ENCODE measurements at regions not wholly inside any gene's neighbourhood (a gene's known extent, or its start where the extent isn't known, plus 50 kb on each side); places are given as distances from the start of the nearest gene placed in this dataset.

DNA sequence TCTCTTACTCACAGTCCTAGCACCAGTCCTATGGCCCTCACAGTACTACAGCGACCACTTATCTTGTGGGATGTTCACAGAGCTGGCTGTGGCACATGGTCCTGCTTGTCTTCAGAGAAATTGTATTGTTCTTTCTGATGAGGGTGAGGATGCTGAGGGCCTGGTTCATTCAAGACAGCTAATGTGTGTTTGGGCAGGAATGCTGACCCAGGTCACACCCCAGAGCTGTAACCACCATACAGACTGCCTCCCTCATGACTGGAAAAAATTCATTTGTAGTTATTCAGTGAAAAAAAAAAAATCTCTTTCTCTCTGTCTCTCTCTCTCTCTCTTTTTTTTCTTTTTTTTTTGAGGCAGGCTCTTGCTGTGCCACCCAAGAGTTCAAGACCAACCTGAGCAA, 83.5 kb downstream of the KLF6 start:
- no peak overlapping the region for H3K4me3 Mint-ChIP-seq
- H3K27ac Mint-ChIP-seq: no peak overlapping the region
- H3K27me3 Mint-ChIP-seq: peaks cover 2% of the 10 kb centered on the region
- H3K9me3 Mint-ChIP-seq (ENCODE audit: low read depth): no peaks in the 10 kb centered on the region
- no peaks in the 10 kb centered on the region for H3K36me3 Mint-ChIP-seq
- H3K4me1 Mint-ChIP-seq (ENCODE audit: low read depth): peaks cover 5% of the 10 kb centered on the region

DNA sequence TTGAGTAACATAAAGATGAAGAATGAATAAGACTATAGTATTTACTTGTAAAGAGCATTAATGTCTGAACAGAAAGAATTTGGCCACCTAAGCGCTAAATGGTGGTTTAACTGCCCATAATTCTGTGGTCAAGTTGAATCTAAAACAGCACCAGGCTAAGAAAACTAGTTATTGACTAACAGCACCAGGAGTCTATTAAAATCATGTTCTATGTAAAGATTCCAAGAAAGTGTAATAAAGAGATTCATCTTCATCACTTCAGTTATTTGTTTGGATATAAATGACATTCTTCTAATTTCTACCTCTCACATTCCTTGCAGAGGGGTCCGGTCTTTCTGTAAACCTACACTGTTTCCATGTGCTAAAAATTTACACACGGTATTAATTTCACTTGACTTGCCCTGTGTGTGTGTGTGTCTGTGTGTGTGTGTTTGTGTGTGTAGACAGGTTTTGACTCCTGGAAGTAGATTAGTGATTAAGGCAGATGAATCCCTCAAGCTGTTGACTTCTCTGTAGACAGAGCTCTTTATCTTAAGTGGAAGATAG, 84.4 kb downstream of the KLF6 start:
- Mint-ChIP-seq H3K9me3 (ENCODE audit: low read depth) (no peaks in the 10 kb centered on the region), H3K4me1 (ENCODE audit: low read depth) (peaks cover 5% of the 10 kb centered on the region), H3K4me3 (no peak overlapping the region), H3K27ac (no peak overlapping the region), H3K36me3 (no peaks in the 10 kb centered on the region), H3K27me3 (peaks cover 2% of the 10 kb centered on the region)

DNA sequence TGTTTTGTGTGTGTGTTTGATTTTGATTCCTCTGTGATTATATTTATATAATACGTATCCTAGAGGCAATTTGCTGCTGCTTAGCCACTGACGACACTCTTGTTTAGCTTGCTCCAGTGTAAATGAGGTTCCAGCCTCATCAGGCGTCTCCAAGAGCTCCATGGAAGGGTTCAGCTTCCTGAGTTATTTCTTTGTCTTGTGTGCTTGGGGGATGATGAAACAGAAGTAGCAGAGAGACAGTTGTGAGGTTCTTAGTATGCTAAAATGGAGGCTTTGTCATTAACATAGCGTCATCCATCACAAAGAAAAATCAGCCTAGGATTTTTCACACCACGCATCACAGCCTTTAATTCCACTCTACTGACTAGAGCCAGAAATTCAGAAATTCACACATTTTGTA, 85.1 kb downstream of the KLF6 start:
- Mint-ChIP-seq H3K36me3 (no peaks in the 10 kb centered on the region), H3K4me3 (no peak overlapping the region), H3K4me1 (ENCODE audit: low read depth) (peaks cover 5% of the 10 kb centered on the region), H3K9me3 (ENCODE audit: low read depth) (no peaks in the 10 kb centered on the region), H3K27me3 (peaks cover 2% of the 10 kb centered on the region), H3K27ac (no peak overlapping the region)

DNA sequence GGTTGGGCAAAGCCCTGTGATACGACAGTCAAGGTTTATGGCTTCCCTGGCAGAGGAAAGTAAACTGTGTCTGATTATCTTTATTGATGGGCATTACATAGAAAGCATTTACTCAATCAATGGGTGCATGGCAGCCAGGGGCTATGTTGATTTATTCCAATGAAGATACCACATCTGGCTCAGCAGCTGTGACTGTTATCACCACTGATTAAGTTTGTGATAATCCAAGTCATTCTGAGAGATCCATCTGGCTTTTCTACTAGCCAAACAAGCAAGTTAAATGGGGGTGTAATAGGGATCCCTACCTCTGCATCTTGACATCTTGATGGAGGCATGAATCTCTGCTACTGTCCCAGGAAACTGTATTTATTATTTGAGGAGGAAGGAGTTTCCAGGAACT, 86.7 kb downstream of the KLF6 start:
- H3K9me3 Mint-ChIP-seq (ENCODE audit: low read depth): no peaks in the 10 kb centered on the region
- peaks cover 5% of the 10 kb centered on the region for H3K4me1 Mint-ChIP-seq (ENCODE audit: low read depth)
- H3K36me3 Mint-ChIP-seq: no peaks in the 10 kb centered on the region
- peaks cover 2% of the 10 kb centered on the region for H3K27me3 Mint-ChIP-seq
- H3K27ac Mint-ChIP-seq: no peak overlapping the region
- no peak overlapping the region for H3K4me3 Mint-ChIP-seq

DNA sequence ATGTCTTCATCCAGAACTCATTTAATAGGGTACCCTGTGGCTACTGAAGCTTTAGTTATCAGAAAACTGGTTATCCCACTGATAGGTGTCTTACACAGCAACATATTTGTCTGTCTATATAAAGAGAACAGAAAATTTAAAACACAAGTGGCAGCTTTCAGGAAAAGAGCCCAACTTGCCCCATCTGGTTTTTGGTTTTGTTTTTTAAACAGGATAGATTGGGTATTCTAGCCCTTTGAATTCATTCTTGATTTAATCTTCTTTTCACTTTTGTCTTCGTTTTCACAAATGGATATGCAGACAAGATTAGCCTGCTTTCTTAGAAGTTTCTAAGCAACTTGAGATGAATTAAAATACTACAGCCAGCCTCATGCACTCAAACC, 91.3 kb downstream of the KLF6 start:
- H3K27ac Mint-ChIP-seq: no peak overlapping the region
- H3K9me3 Mint-ChIP-seq (ENCODE audit: low read depth): no peaks in the 10 kb centered on the region
- no peaks in the 10 kb centered on the region for H3K27me3 Mint-ChIP-seq
- no peak overlapping the region for H3K4me3 Mint-ChIP-seq
- no peaks in the 10 kb centered on the region for H3K36me3 Mint-ChIP-seq
- H3K4me1 Mint-ChIP-seq (ENCODE audit: low read depth): peaks cover 15% of the 10 kb centered on the region

DNA sequence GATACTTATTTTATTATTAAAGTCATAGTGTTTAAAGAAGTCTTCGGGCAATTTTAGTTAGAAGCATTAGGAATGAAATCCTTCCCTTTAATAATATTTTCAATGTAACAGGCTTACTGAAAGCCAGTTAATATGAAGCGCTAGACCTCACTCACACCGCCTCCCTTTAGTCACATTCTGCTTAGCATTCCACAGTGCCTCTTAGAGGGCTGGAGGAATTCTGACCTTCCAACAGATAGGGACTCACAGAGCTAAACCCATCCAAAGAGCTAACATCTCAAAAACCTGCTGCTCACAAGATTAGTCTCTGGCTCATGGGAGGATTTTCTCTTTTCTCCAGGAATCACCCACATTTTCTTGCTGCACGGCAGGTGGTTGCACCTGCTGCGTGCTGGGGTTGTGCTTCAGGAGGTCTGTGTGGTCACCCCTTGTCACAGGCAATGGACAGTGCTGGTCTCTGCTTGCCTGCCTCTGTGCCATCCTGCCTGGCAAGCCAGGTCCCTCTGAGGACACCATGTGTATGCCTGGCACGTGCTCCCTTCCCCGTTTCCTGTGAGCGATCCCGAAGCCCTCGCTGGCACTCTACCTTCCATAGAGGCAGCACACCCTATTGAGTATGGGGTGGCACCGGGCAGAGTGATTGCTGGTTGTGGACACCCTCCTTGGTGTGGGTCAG, 91.8 kb downstream of the KLF6 start:
- Mint-ChIP-seq H3K4me1 (ENCODE audit: low read depth) (peaks cover 15% of the 10 kb centered on the region), H3K27ac (no peak overlapping the region), H3K9me3 (ENCODE audit: low read depth) (no peaks in the 10 kb centered on the region), H3K36me3 (no peaks in the 10 kb centered on the region), H3K27me3 (no peaks in the 10 kb centered on the region), H3K4me3 (no peak overlapping the region)

DNA sequence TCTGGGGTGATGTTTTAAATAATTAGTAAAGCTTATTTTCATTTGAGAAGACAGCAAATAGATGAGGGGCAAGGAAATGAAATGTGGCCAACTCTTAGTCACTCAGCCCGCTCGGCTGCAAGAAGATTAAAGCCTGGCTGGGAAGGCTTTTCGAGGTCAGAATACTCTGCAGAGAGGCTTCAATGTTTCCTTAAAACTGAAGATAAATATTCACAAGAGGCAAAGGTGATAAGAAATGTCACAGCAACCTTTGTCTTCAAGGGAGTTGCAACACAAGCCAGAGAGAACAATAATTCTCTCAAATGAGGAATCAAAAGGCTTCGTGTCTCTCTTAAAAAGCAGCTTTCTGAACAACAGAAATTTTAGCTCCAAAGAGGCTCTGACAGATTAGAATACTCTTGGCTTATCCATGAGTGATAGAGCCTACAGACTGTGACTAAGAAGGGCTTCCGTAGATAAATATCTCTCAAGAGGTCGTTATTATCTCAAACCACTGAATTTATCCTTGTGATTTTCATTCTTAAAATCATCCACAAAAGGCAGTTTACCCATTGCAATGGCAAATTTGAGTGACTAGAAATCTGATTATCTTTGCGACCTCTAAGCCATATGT, 92.5 kb downstream of the KLF6 start:
- H3K9me3 Mint-ChIP-seq (ENCODE audit: low read depth): no peaks in the 10 kb centered on the region
- no peak overlapping the region for H3K27ac Mint-ChIP-seq
- H3K36me3 Mint-ChIP-seq: no peaks in the 10 kb centered on the region
- H3K4me1 Mint-ChIP-seq (ENCODE audit: low read depth): peaks cover 15% of the 10 kb centered on the region
- H3K27me3 Mint-ChIP-seq: no peaks in the 10 kb centered on the region
- no peak overlapping the region for H3K4me3 Mint-ChIP-seq

DNA sequence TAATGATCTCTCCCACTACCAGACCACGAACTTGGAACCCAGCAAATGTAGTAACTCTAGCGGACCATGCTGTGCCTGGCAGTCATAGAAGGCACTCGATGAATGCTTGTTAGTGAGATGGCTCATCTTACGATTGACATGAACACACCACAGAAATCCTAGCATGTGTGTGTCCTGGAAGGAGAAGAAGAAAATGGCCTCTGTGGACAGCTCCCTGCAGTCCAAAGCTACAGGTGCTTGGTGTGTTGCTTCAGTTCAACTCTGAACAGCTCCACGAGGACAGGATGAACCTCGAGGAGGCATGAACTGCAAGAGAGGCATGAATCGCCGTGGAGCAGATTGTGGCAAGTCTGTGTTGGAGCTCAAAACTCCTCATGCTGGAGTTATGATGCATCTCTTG, 93.5 kb downstream of the KLF6 start:
- H3K4me3 Mint-ChIP-seq: no peak overlapping the region
- no peaks in the 10 kb centered on the region for H3K36me3 Mint-ChIP-seq
- peaks cover 15% of the 10 kb centered on the region for H3K4me1 Mint-ChIP-seq (ENCODE audit: low read depth)
- no peaks in the 10 kb centered on the region for H3K9me3 Mint-ChIP-seq (ENCODE audit: low read depth)
- no peaks in the 10 kb centered on the region for H3K27me3 Mint-ChIP-seq
- H3K27ac Mint-ChIP-seq: peak overlapping the region; percentile 16

DNA sequence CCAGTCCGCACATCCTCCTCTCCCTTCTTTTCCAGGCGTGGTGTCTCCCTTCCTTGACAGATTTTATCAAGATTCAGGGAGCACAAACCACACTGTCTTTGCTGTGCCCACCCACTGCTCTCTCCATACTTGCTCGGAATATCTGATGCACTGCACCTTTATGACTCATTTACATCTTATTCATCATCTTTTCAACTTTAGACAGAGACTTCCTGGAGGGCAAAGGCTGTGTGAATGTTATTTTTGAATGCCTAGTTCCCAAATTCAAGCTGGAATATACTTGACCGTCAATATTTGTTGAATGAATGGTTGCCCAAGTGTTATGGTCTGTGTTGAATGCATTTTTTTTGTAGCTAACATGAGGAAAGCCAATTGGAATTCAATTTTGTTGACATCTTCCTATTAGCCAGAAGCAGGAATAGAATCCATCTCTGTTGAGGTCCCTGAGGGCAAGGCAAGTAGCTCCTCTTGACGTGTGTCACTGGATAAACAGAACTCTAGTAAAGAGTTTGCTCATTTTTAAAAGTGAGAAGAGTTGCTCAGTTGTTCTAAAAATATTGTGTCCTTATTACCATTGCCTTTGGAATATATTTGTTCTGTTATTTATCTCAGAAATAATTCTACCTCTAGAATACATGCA, 95.0 kb downstream of the KLF6 start:
- Mint-ChIP-seq H3K4me1 (ENCODE audit: low read depth) (peaks cover 15% of the 10 kb centered on the region), H3K36me3 (no peaks in the 10 kb centered on the region)

DNA sequence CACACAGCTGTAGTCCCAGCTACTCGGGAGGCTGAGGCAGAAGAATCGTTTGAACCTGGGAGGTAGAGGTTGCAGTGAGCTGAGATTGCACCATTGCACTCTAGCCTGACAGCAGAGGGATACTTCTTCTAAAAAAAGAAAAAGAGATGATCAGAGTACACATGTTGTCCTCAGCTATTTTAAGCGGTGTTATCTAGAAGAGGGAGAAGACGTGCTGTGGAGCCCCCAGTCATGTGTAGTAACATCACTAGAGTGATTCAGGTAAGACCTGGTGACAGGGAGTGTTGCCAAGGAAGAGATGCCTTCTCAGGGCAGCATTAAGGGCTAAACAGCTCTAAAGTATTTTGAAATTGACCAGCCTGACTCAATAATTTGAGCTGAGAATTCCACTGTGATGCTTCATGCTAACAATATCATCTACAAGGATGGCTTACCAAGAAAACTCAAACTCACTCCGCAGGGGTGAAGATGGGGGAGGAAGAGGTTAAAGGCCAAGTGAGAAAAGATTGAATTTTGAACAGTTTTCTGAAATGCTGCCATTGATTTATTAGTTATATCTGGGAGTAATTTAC, 97.4 kb downstream of the KLF6 start:
- H3K36me3 Mint-ChIP-seq: no peaks in the 10 kb centered on the region
- H3K27me3 Mint-ChIP-seq: no peaks in the 10 kb centered on the region
- H3K4me1 Mint-ChIP-seq (ENCODE audit: low read depth): peaks cover 18% of the 10 kb centered on the region
- no peaks in the 10 kb centered on the region for H3K9me3 Mint-ChIP-seq (ENCODE audit: low read depth)
- no peak overlapping the region for H3K4me3 Mint-ChIP-seq
- no peak overlapping the region for H3K27ac Mint-ChIP-seq

More for the DNA sequence above, 95.0 kb downstream of the KLF6 start:
- no peaks in the 10 kb centered on the region for H3K27me3 Mint-ChIP-seq
- H3K27ac Mint-ChIP-seq: peak overlapping the region; percentile 87
- H3K4me3 Mint-ChIP-seq: peak overlapping the region; percentile 10
- no peaks in the 10 kb centered on the region for H3K9me3 Mint-ChIP-seq (ENCODE audit: low read depth)

DNA sequence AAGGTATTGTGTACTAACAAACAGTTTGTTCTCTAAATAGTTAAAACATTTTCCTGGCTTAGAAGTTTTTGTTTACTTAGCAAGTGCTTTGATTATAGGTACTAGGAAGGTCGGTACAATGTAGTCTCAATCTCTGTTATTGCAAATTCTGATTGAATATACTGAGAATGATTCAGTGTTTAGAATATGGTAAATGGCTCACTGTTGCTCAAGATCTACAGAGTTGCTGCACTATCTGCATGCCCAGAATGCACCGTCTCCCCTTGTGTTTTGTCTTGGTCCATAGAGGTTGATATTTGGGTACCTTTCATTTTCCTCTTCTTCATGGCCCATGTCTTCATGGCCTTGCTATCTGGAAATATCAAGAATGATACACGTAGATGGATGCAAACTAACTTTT, 99.6 kb downstream of the KLF6 start:
- H3K9me3 Mint-ChIP-seq (ENCODE audit: low read depth): no peaks in the 10 kb centered on the region
- no peak overlapping the region for H3K27ac Mint-ChIP-seq
- H3K4me3 Mint-ChIP-seq: no peak overlapping the region
- peaks cover 15% of the 10 kb centered on the region for H3K4me1 Mint-ChIP-seq (ENCODE audit: low read depth)
- H3K27me3 Mint-ChIP-seq: no peaks in the 10 kb centered on the region
- no peaks in the 10 kb centered on the region for H3K36me3 Mint-ChIP-seq

DNA sequence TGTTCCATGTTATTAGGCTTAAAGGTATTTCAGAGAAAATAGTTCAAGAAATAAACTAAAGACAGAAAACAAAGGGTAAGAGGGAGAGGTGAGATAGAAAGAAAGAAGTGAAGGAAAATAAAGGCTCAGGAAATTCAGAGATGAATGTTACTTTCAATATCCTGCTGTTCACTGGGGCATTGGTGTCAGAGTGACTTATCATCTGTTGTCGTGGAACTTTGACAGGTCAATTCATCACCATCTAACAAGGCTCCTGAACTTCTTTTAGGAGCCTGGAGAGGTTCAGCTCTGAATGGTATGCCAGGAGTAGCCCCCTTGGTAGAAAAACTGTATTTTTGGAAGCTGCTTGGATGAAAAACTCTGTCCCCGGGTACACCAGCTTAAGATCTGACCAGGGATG, 100.1 kb downstream of the KLF6 start:
- H3K36me3 Mint-ChIP-seq: no peaks in the 10 kb centered on the region
- no peak overlapping the region for H3K4me3 Mint-ChIP-seq
- no peak overlapping the region for H3K27ac Mint-ChIP-seq
- H3K4me1 Mint-ChIP-seq (ENCODE audit: low read depth): peaks cover 10% of the 10 kb centered on the region
- H3K9me3 Mint-ChIP-seq (ENCODE audit: low read depth): no peaks in the 10 kb centered on the region
- no peaks in the 10 kb centered on the region for H3K27me3 Mint-ChIP-seq

DNA sequence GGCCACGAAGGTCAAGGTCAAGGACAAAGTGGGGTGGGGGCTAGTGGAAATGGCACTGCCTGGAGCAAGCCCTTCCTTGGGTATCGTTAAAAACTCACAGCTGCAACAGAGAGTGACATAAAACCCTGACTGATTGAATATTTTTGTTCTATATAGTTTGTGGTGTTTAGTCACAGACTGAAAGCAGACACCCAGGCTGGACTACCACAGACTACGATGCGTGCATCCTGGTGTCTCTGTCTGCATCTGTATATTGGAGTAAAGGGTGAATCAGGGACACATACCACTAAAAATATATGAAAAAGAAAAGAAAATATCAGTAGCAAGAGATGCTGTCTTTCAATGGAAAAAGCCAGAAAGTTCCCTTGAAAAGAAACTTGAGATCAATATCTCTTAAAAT, 101.4 kb downstream of the KLF6 start:
- Mint-ChIP-seq H3K27me3 (no peaks in the 10 kb centered on the region), H3K27ac (no peak overlapping the region), H3K4me1 (ENCODE audit: low read depth) (peaks cover 3% of the 10 kb centered on the region)

DNA sequence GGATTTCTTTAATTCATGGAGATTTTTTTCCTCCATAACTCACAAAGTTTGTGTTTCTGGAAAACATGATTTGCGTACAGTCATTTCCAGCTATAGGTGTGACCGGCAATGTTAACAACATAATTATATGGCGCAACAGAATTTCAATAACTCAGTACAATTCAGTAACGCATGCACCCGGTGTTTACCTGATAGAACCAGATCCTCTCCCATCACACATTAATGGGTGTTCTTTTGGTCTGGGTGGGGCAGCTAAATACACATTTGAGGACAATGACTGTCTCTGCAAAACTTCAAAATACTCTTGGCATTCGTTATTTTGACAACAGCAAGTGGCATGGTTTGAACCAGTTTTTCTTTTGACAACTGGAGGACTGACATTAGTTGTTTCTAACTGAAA, 102.3 kb downstream of the KLF6 start:
- H3K4me3 Mint-ChIP-seq: no peak overlapping the region
- H3K27ac Mint-ChIP-seq: no peak overlapping the region
- peaks cover 3% of the 10 kb centered on the region for H3K4me1 Mint-ChIP-seq (ENCODE audit: low read depth)
- no peaks in the 10 kb centered on the region for H3K36me3 Mint-ChIP-seq
- H3K27me3 Mint-ChIP-seq: no peaks in the 10 kb centered on the region
- no peaks in the 10 kb centered on the region for H3K9me3 Mint-ChIP-seq (ENCODE audit: low read depth)

More for the DNA sequence above, 101.4 kb downstream of the KLF6 start:
- H3K9me3 Mint-ChIP-seq (ENCODE audit: low read depth): no peaks in the 10 kb centered on the region
- no peaks in the 10 kb centered on the region for H3K36me3 Mint-ChIP-seq
- H3K4me3 Mint-ChIP-seq: no peak overlapping the region

All from activated naive CD8-positive, alpha-beta T cell (primary cell).